ENCODE measurements at regions not wholly inside any gene's neighbourhood (a gene's known extent, or its start where the extent isn't known, plus 50 kb on each side); places are given as distances from the start of the nearest gene placed in this dataset.
"Not testable (repeated sequence)": the region's sequence is repeated elsewhere in the genome, so short reads cannot be mapped to it uniquely, and the experiment has no call there.

- DNase-seq: no peak
These were observed 348.8 kb upstream of the C2CD4B start for GRCh38 chr15:62513893-62514292.

GRCh38 chr15:62515696-62516395 is 350.8 kb upstream of the C2CD4B start:
- no peak for DNase-seq

- DNase-seq: no peak
These were observed 352.5 kb upstream of the C2CD4B start for GRCh38 chr15:62517541-62517940.

GRCh38 chr15:62518666-62519065 is 353.6 kb upstream of the C2CD4B start:
- DNase-seq: not testable (repeated sequence)

- no peak for DNase-seq
These were observed 354.8 kb upstream of the C2CD4B start for GRCh38 chr15:62519900-62520299.

GRCh38 chr15:62520887-62521286 is 355.8 kb upstream of the C2CD4B start:
- DNase-seq: no peak

GRCh38 chr15:62521396-62521795 is 356.3 kb upstream of the C2CD4B start:
- no peak for DNase-seq

GRCh38 chr15:62524848-62525247 is 359.8 kb upstream of the C2CD4B start:
- DNase-seq: no peak

- DNase-seq: no peak
These were observed 362.3 kb upstream of the C2CD4B start for GRCh38 chr15:62527387-62527786.

- DNase-seq: no peak
These were observed 363.4 kb upstream of the C2CD4B start for GRCh38 chr15:62528505-62528904.

GRCh38 chr15:62532367-62532766 is 367.3 kb upstream of the C2CD4B start:
- no peak for DNase-seq

- no peak for DNase-seq
These were observed 368.6 kb upstream of the C2CD4B start for GRCh38 chr15:62533687-62534086.

- no peak for DNase-seq
These were observed 369.9 kb upstream of the C2CD4B start for GRCh38 chr15:62534996-62535395.

GRCh38 chr15:62539236-62539635 is 374.2 kb upstream of the C2CD4B start:
- DNase-seq: no peak

- no peak for DNase-seq
These were observed 376.2 kb upstream of the C2CD4B start for GRCh38 chr15:62541250-62541649.

GRCh38 chr15:62541846-62542245 is 376.8 kb upstream of the C2CD4B start:
- DNase-seq: no peak

GRCh38 chr15:62544446-62544845 is 379.4 kb upstream of the C2CD4B start:
- DNase-seq: no peak

- no peak for DNase-seq
These were observed 380.6 kb upstream of the C2CD4B start for GRCh38 chr15:62545467-62546227.

- no peak for DNase-seq
These were observed 381.5 kb upstream of the C2CD4B start for GRCh38 chr15:62546628-62547027.

GRCh38 chr15:62547584-62547983 is 382.5 kb upstream of the C2CD4B start:
- DNase-seq: no peak

GRCh38 chr15:62549345-62549970 is 384.4 kb upstream of the C2CD4B start:
- no peak for DNase-seq

- no peak for DNase-seq
These were observed 385.0 kb upstream of the C2CD4B start for GRCh38 chr15:62550106-62550505.

- DNase-seq: no peak
These were observed 387.4 kb upstream of the C2CD4B start for GRCh38 chr15:62552444-62552843.

All from T-helper 1 cell (primary cell).